HEK293 (cell line): ENCODE measurements at regions not wholly inside any gene's neighbourhood (a gene's known extent, or its start where the extent isn't known, plus 50 kb on each side); places are given as distances from the start of the nearest gene placed in this dataset.

Source experiments
- CTCF ChIA-PET: fragments of 350-600 bp; formaldehyde crosslinking; extraction: SDS; loops from one replicate; lab custom pipeline; 2021; ENCODE audit warnings: antibody characterized with exemption; lab: Yijun Ruan, JAX
- POLR2A ChIA-PET: fragments of 300-600 bp; formaldehyde crosslinking; extraction: SDS; loops from one replicate; lab custom pipeline; 2020; ENCODE audit warnings: antibody characterized with exemption, inconsistent platforms; lab: Yijun Ruan, JAX
- H3K27ac ChIP-seq: fragments of 200-500 bp; sonication (Bioruptor generic); 2 replicates; pipeline ENCODE4 v1.5.1; 2014; ENCODE audit warnings: low read depth, low read length, control low read depth, inconsistent platforms; ENCODE audit errors: extremely low read depth
- H3K36me3 ChIP-seq, 2 experiments: fragments of 200-500 bp in 1 of 2; sonication (Bioruptor generic) in 1 of 2; 1 replicate in 1 of 2; 2 replicates in 1 of 2; pipeline ENCODE4 v1.5.1; 2014 to 2017; ENCODE audit warnings: inconsistent platforms in 2 of 2, low read length in 2 of 2; ENCODE audit not compliant: control insufficient read depth in 2 of 2, insufficient read depth in 1 of 2
- H3K4me1 ChIP-seq: fragments of 200-500 bp; sonication (Bioruptor generic); 2 replicates; pipeline ENCODE4 v1.5.1; 2014; ENCODE audit warnings: mild to moderate bottlenecking, low read length, inconsistent platforms; ENCODE audit not compliant: control insufficient read depth, insufficient read depth
- H3K4me3 ChIP-seq: 2 replicates; pipeline ENCODE4 v1.5.1; 2011; ENCODE audit warnings: low read depth, mild to moderate bottlenecking, control low read depth, low read length, moderate library complexity
- H3K9me3 ChIP-seq: fragments of 200-500 bp; sonication (Bioruptor generic); 2 replicates; pipeline ENCODE4 v1.5.1; 2014; ENCODE audit warnings: low read depth, low read length, inconsistent platforms; ENCODE audit not compliant: control insufficient read depth, insufficient read depth
- AEBP2 ChIP-seq: fragments of 450-650 bp; formaldehyde crosslinking; IDR thresholded peaks from 2 replicates; pipeline ENCODE4 v1.5.1; 2016; ENCODE audit warnings: missing biosample characterization, missing genetic modification characterization, borderline replicate concordance
- HIC1 ChIP-seq: fragments of 450-650 bp; formaldehyde crosslinking; IDR thresholded peaks from 2 replicates; pipeline ENCODE4 v1.5.1; 2016; ENCODE audit warnings: missing biosample characterization, missing genetic modification characterization
- IKZF3 ChIP-seq: fragments of 450-650 bp; IDR thresholded peaks from 2 replicates; pipeline ENCODE4 v1.5.0; 2018; ENCODE audit warnings: missing biosample characterization, mild to moderate bottlenecking, missing genetic modification characterization, moderate library complexity
- PRDM1 ChIP-seq: fragments of 450-650 bp; formaldehyde crosslinking; IDR thresholded peaks from 2 replicates; pipeline ENCODE4; 2016; ENCODE audit warnings: missing biosample characterization, missing genetic modification characterization
- SCRT2 ChIP-seq: fragments of 450-650 bp; formaldehyde crosslinking; IDR thresholded peaks from 2 replicates; pipeline ENCODE4 v1.5.1; 2016; ENCODE audit warnings: missing biosample characterization, missing genetic modification characterization
- SP2 ChIP-seq: fragments of 450-650 bp; formaldehyde crosslinking; IDR thresholded peaks from 2 replicates; pipeline ENCODE4 v1.5.1; 2016; ENCODE audit warnings: missing biosample characterization, missing genetic modification characterization
- ZBTB17 ChIP-seq: fragments of 450-650 bp; formaldehyde crosslinking; IDR thresholded peaks from 2 replicates; pipeline ENCODE4 v1.5.1; 2016; ENCODE audit warnings: missing biosample characterization, missing genetic modification characterization
- ZNF121 ChIP-seq: fragments of 450-650 bp; formaldehyde crosslinking; IDR thresholded peaks from 2 replicates; pipeline ENCODE4 v1.5.1; 2016; ENCODE audit warnings: missing biosample characterization, missing genetic modification characterization
- ZNF175 ChIP-seq: fragments of 450-650 bp; formaldehyde crosslinking; IDR thresholded peaks from 2 replicates; pipeline ENCODE4 v1.5.1; 2016; ENCODE audit warnings: missing biosample characterization, missing genetic modification characterization
- ZNF18 ChIP-seq: fragments of 450-650 bp; formaldehyde crosslinking; IDR thresholded peaks from 2 replicates; pipeline ENCODE4 v1.5.1; 2016; ENCODE audit warnings: missing biosample characterization, missing genetic modification characterization
- ZNF26 ChIP-seq: fragments of 450-650 bp; formaldehyde crosslinking; IDR thresholded peaks from 2 replicates; pipeline ENCODE4 v1.5.1; 2016; ENCODE audit warnings: missing biosample characterization, missing genetic modification characterization
- ZNF280C ChIP-seq: fragments of 450-650 bp; formaldehyde crosslinking; IDR thresholded peaks from 2 replicates; pipeline ENCODE4 v1.5.1; 2016; ENCODE audit warnings: missing biosample characterization, missing genetic modification characterization
- ZNF335 ChIP-seq: fragments of 450-650 bp; formaldehyde crosslinking; conservative IDR thresholded peaks from 2 replicates; pipeline ENCODE4 v1.5.1; 2016; ENCODE audit warnings: missing biosample characterization, missing genetic modification characterization
- ZNF350 ChIP-seq: fragments of 450-650 bp; formaldehyde crosslinking; IDR thresholded peaks from 2 replicates; pipeline ENCODE4 v1.5.0; 2017; ENCODE audit warnings: missing biosample characterization, mild to moderate bottlenecking, missing genetic modification characterization
- ZNF423 ChIP-seq: fragments of 450-650 bp; formaldehyde crosslinking; IDR thresholded peaks from 2 replicates; pipeline ENCODE4 v1.5.1; 2016; ENCODE audit warnings: missing biosample characterization, missing genetic modification characterization
- ZNF560 ChIP-seq: fragments of 450-650 bp; formaldehyde crosslinking; IDR thresholded peaks from 2 replicates; pipeline ENCODE4 v1.5.1; 2017; ENCODE audit warnings: missing biosample characterization, missing genetic modification characterization, borderline replicate concordance
- ZNF561 ChIP-seq: fragments of 450-650 bp; IDR thresholded peaks from 2 replicates; pipeline ENCODE4 v1.5.1; 2018; ENCODE audit warnings: missing biosample characterization, missing genetic modification characterization, borderline replicate concordance
- ZNF626 ChIP-seq: fragments of 450-650 bp; sonication (Bioruptor Pico); formaldehyde crosslinking; IDR thresholded peaks from 2 replicates; pipeline ENCODE4 v1.5.1; 2018; ENCODE audit warnings: missing biosample characterization, missing genetic modification characterization, inconsistent platforms
- ZNF629 ChIP-seq: fragments of 450-650 bp; formaldehyde crosslinking; IDR thresholded peaks from 2 replicates; pipeline ENCODE4 v1.5.1; 2017; ENCODE audit warnings: missing biosample characterization, missing genetic modification characterization
- ZNF837 ChIP-seq: fragments of 450-650 bp; formaldehyde crosslinking; IDR thresholded peaks from 2 replicates; pipeline ENCODE4 v1.5.1; 2016; ENCODE audit warnings: missing biosample characterization, missing genetic modification characterization
- ZSCAN4 ChIP-seq: fragments of 450-650 bp; formaldehyde crosslinking; IDR thresholded peaks from 2 replicates; pipeline ENCODE4 v1.5.1; 2017; ENCODE audit warnings: missing biosample characterization, missing genetic modification characterization

- ChIA-PET CTCF (no interaction called here), POLR2A (no interaction called here)
- H3K9me3 ChIP-seq = no peaks in the 10 kb centered on the region
- H3K4me1 ChIP-seq = no peaks in the 10 kb centered on the region
- no peak for TF ChIP-seq ZNF560 (tag by site-specific recombination)
- no peak for TF ChIP-seq ZNF626 (tag by site-specific recombination)
- TF ChIP-seq ZNF280C (tag by site-specific recombination) = no peak
- TF ChIP-seq ZNF837 (tag by site-specific recombination) = no peak
- no peak for TF ChIP-seq HIC1 (tag by site-specific recombination)
- no peak for TF ChIP-seq ZNF629 (tag by site-specific recombination)
- no peak for TF ChIP-seq PRDM1 (tag by site-specific recombination)
- no peak for TF ChIP-seq ZSCAN4 (tag by site-specific recombination)
- TF ChIP-seq AEBP2 (tag by site-specific recombination) = no peak
- no peak for TF ChIP-seq SP2
- no peak for TF ChIP-seq IKZF3 (tag by site-specific recombination)
- TF ChIP-seq ZNF175 (tag by site-specific recombination) = no peak
- TF ChIP-seq, all 188 proteins: peak for 0
- Histone ChIP-seq H3K27ac (no peak overlapping the region), H3K4me3 (no peak overlapping the region), H3K36me3 (no peaks in the 10 kb centered on the region)
Observed at GRCh38 chr10:131667561-131667960, 233.2 kb upstream of the PPP2R2D start.

- Histone ChIP-seq H3K4me3 (no peak overlapping the region), H3K4me1 (no peaks in the 10 kb centered on the region), H3K27ac (no peak overlapping the region), H3K9me3 (no peaks in the 10 kb centered on the region), H3K36me3 (no peaks in the 10 kb centered on the region)
- ChIA-PET CTCF (interaction anchor here (0.5 kb wide), 1 partner anchor 435 kb away, joined by 3 read pairs; no protein-coding TSS in a partner anchor), POLR2A (no interaction called here)
- no peak for TF ChIP-seq ZNF561 (tag by site-specific recombination)
- TF ChIP-seq ZNF18 (tag by site-specific recombination) = no peak
- no peak for TF ChIP-seq ZNF121
- no peak for TF ChIP-seq SCRT2 (tag by site-specific recombination)
- TF ChIP-seq ZBTB17 (tag by site-specific recombination) = no peak
- no peak for TF ChIP-seq ZNF423 (tag by site-specific recombination)
- TF ChIP-seq ZNF335 (tag by site-specific recombination) = no peak
- TF ChIP-seq ZNF26 (tag by site-specific recombination) = no peak
- no peak for TF ChIP-seq ZNF350 (tag by site-specific recombination)
Observed at GRCh38 chr10:131668903-131669302, 231.9 kb upstream of the PPP2R2D start.
